IPS DF 4.7 (cell line): ENCODE measurements at regions not wholly inside any gene's neighbourhood (a gene's known extent, or its start where the extent isn't known, plus 50 kb on each side); places are given as distances from the start of the nearest gene placed in this dataset.
"Not testable (repeated sequence)": the region's sequence is repeated elsewhere in the genome, so short reads cannot be mapped to it uniquely, and the experiment has no call there.

Experiments
- DNase-seq: peaks from one replicate; pipeline ENCODE4 v3.0.0-alpha.2; 2013; ENCODE audit warnings: low spot score; ENCODE audit errors: extremely low read depth

- DNase-seq: not testable (repeated sequence)
Measured at GRCh38 chr1:25171013-25171412, 61.3 kb downstream of the SYF2 start.

GRCh38 chr1:25170439-25170838 lies 61.9 kb downstream of the SYF2 start:
- DNase-seq: no peak

- no peak for DNase-seq
Measured at GRCh38 chr1:25169610-25170009, 62.7 kb downstream of the SYF2 start.

- DNase-seq: no peak
Measured at GRCh38 chr1:25169168-25169567, 63.1 kb downstream of the SYF2 start.

- no peak for DNase-seq
Measured at GRCh38 chr1:25168193-25169071, 63.9 kb downstream of the SYF2 start.

- DNase-seq: no peak
Measured at GRCh38 chr1:25167269-25168192, 64.8 kb downstream of the SYF2 start.

- DNase-seq: no peak
Measured at GRCh38 chr1:25166847-25167246, 65.5 kb downstream of the SYF2 start.

- no peak for DNase-seq
Measured at GRCh38 chr1:25163986-25164385, 68.3 kb downstream of the SYF2 start.

- DNase-seq: no peak
Measured at GRCh38 chr1:25161981-25162380, 70.3 kb downstream of the SYF2 start.

GRCh38 chr1:25157846-25158245 lies 74.5 kb downstream of the SYF2 start:
- DNase-seq: no peak

GRCh38 chr1:25150985-25151495 lies 81.3 kb downstream of the SYF2 start:
- no peak for DNase-seq

GRCh38 chr1:25148673-25149300 lies 83.5 kb downstream of the SYF2 start:
- no peak for DNase-seq

GRCh38 chr1:25146451-25146855 lies 85.8 kb downstream of the SYF2 start:
- no peak for DNase-seq

GRCh38 chr1:25145775-25146393 lies 86.4 kb downstream of the SYF2 start:
- no peak for DNase-seq

- no peak for DNase-seq
Measured at GRCh38 chr1:25140073-25140797, 92.1 kb downstream of the SYF2 start.

- no peak for DNase-seq
Measured at GRCh38 chr1:25137521-25138395, 94.5 kb downstream of the SYF2 start.

- no peak for DNase-seq
Measured at GRCh38 chr1:25137106-25137505, 95.2 kb downstream of the SYF2 start.

- no peak for DNase-seq
Measured at GRCh38 chr1:25135909-25136308, 96.4 kb downstream of the SYF2 start.

- no peak for DNase-seq
Measured at GRCh38 chr1:25134801-25135461, 97.4 kb downstream of the SYF2 start.
